ENCODE measurements at regions not wholly inside any gene's neighbourhood (a gene's known extent, or its start where the extent isn't known, plus 50 kb on each side); places are given as distances from the start of the nearest gene placed in this dataset.

GRCh38 chr12:90064852-90065801 is 356.5 kb upstream of the ATP2B1 start:
- peak; percentile 41 for DNase-seq

- DNase-seq: no peak
Measured at GRCh38 chr12:90062799-90063198, 354.2 kb upstream of the ATP2B1 start.

DNA sequence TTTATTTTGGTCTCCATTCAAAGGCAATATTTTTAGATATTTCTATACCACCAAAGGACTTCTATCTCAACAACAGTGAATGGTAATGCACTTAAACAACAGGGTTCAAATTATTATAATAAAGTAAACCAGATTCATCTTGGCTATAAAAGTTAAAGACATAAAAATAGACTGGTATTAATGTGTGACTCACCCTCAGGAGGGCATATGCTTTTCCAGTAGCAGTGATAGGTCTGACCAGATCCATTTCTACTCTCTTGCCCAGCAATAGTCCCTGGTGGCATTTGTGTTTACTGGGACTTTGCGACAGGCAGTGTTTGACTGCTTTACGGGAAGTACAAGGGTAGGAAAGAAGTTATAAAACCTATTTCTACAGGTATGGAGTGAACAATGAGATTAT is 353.2 kb upstream of the ATP2B1 start:
- DNase-seq: no peak

GRCh38 chr12:90060031-90060430 is 351.4 kb upstream of the ATP2B1 start:
- DNase-seq: no peak

GRCh38 chr12:90058704-90059103 is 350.1 kb upstream of the ATP2B1 start:
- DNase-seq: no peak

DNA sequence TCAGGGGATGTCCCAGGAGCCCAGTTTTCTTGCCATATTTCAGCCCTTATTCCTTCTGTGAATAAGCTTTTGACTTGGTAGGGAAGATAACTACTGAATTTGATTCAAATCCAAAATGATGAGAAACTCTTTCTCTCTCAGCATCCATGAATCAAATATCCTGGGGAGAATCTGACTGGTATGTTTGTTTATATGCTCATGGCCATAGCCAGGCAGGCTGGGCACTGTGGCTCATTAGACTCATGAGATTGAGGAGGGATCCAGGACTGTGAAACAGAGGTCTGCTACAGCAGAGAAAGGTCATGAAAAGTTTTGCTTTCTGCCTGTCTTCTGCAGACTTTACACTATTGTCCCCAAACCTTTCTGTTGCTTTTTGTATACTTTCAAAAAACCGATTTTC is 346.4 kb upstream of the ATP2B1 start:
- DNase-seq: no peak

DNA sequence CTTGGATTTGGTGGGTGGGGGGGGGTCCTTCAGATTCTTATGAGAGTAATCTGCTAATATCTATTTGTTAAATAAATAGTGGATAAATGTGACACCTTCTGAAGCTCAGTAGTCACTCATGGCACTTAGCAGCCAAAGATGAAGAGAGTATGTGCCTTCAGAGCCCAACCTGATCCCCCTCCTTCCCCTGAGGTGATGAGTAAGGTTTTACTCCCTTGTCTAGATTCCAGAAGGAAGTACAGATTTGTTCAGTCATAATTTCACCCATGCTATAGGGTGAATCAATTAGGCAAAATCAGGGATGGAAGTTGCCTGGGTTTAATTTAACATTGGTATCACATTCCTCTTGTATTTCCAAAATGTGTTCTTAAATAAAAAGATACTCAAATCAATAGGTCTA is 340.3 kb upstream of the ATP2B1 start:
- DNase-seq: no peak

DNA sequence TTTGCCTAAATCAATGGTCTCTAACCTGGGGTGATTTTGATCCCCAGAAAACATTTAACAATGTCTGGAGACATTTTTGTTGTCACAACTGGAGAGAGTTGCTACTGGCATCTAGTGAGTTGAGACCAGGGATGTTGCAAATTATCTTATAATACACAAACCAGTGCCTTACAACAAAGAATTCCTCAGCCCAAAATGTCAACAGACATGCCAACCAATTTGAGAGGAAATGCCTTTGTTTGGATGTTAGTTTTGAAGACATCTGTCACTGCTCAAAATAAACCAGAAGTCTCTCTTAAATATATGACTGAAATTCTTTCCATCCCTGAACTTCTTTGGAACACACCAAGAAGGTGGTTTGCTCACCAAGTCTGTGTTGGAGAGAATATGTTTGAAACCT is 336.9 kb upstream of the ATP2B1 start:
- DNase-seq: no peak

DNA sequence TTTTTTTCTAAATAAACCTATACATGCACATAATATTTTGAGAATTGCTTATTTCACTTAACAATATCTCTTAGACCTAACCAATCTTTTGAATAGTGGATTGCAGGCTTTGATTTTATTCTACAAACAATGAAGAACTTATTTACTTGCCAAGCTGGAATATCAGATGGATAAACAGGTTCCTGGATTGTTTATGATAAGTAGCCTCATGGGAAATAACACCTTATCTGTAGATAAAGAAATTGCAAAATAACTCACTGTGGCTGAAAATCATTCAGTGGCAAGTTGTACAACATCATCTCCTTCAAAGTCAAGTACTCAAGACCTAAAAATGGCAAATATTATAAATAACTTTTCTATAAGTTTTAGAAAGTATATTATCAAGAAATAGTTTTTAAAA is 335.4 kb upstream of the ATP2B1 start:
- DNase-seq: no peak

GRCh38 chr12:90042920-90043641 is 334.4 kb upstream of the ATP2B1 start:
- DNase-seq: no peak

- no peak for DNase-seq
Measured at GRCh38 chr12:90038289-90038688, 329.7 kb upstream of the ATP2B1 start.

GRCh38 chr12:90037740-90038139 is 329.1 kb upstream of the ATP2B1 start:
- DNase-seq: no peak

GRCh38 chr12:90036637-90037036 is 328.0 kb upstream of the ATP2B1 start:
- no peak for DNase-seq

GRCh38 chr12:90030726-90031125 is 322.1 kb upstream of the ATP2B1 start:
- no peak for DNase-seq

DNA sequence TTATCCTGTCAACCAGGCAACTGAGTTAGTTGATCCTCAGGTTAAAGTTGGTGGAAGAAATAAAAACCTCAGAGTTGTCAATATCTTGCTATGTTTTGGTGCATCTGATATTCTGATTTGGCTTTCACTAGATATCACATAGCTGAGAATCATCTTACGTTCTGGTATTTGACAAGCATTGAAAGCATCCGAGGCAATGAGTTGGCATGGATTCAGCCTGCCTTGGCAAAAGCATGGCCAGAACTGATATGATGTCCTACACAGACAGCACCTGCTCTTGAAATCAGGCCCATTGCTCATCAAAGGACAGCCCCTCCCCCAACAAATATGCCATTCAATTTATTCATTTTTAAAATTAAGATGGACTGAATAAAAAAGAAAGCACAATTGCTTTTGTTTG is 320.7 kb upstream of the ATP2B1 start:
- DNase-seq: no peak

DNA sequence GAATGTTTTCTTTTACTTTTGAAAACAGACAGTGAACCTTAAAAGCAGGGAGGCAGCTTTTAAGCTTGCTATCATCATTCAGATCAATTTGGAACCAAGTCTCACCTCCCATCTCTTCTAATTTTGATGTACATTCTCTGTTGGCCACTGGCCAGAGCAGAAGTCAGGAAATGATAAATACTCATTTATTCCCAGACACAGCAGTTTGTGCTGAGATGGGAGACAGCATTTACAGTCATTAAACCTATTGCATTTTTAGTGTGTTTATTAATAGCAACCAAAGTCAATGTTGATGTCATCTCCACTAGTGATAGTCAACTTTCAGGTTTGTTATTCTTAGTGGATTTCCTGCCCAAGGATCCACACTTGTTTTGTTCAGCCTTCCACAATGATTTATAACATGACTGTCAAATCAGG is 320.0 kb upstream of the ATP2B1 start:
- DNase-seq: no peak

- DNase-seq: no peak
Measured at GRCh38 chr12:90027889-90028634, 319.4 kb upstream of the ATP2B1 start.

DNA sequence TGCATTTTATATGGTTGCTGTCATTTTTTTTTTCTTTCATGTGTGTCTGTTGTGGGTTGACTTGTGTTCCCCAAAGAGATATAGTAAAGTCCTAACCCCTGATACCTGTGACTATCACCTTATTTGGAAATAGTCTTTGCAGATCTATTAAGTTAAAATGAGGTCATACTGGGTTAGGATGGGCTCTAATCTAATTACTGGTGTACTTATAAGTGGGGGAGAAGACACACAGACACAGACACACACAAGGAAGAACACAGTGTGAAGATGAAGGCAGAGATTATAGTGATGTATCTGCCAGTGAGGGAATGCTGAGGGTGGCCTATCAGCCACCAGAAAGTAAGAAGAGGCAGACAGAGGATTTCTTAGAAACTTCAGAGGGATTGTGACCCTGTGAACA is 318.4 kb upstream of the ATP2B1 start:
- no peak for DNase-seq

GRCh38 chr12:90026516-90026915 is 317.9 kb upstream of the ATP2B1 start:
- no peak for DNase-seq

- DNase-seq: no peak
Measured at GRCh38 chr12:90024262-90024661, 315.6 kb upstream of the ATP2B1 start.

GRCh38 chr12:90023207-90023900 is 314.7 kb upstream of the ATP2B1 start:
- DNase-seq: no peak

DNA sequence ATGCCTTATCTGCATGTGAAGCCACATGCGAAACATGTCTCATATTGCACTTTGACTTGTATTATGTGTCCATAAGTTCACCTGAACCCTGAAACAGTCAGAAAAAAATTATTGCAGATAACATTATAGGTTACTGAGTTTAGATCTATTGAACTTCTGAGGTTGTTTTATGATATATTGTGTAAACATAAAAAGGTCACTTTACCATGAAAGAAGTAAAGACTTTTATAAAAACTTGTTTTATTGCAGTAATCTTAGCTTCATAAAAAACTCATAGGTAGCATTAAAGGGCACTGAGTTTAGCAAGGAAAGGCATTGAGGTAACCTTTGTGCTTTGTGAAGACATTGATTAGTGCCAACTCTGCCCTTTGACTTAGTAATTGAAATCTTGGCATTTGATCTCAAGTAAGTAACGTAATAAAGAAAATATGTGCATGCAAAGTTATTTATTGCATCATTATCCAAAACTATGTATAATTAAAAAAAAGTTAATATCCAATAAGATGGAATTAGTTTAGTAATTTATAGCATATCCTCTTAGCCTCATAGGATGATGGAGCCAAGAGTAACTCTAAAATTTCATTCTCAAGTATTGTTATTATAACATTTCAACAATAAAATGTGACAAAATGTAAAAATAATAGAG is 313.3 kb upstream of the ATP2B1 start:
- DNase-seq: peak in 1 of 2 experiments; percentile 14
